Forelimb muscle (tissue), 1 donor: ENCODE measurements at regions not wholly inside any gene's neighbourhood (a gene's known extent, or its start where the extent isn't known, plus 50 kb on each side); places are given as distances from the start of the nearest gene placed in this dataset.
"Not testable (repeated sequence)": the region's sequence is repeated elsewhere in the genome, so short reads cannot be mapped to it uniquely, and the experiment has no call there.

Source experiments
- DNase-seq: peaks from one replicate; pipeline ENCODE4 v3.0.0-alpha.2; 2013; ENCODE audit warnings: low read depth

- DNase-seq, result no peak
Observed at GRCh38 chr20:11511821-11512220, 405.9 kb upstream of the BTBD3 start.

- DNase-seq, result not testable (repeated sequence)
Observed at GRCh38 chr20:11513241-11513745, 404.4 kb upstream of the BTBD3 start.

- DNase-seq, result no peak
Observed at GRCh38 chr20:11516448-11516847, 401.2 kb upstream of the BTBD3 start.

GRCh38 chr20:11520596-11520995 lies 397.1 kb upstream of the BTBD3 start:
- no peak for DNase-seq

GRCh38 chr20:11521476-11522365 lies 396.0 kb upstream of the BTBD3 start:
- DNase-seq, result no peak

- DNase-seq, result no peak
Observed at GRCh38 chr20:11522366-11522741, 395.3 kb upstream of the BTBD3 start.

GRCh38 chr20:11529047-11529446 lies 388.6 kb upstream of the BTBD3 start:
- DNase-seq, result no peak

- DNase-seq, result no peak
Observed at GRCh38 chr20:11537032-11537431, 380.7 kb upstream of the BTBD3 start.

- no peak for DNase-seq
Observed at GRCh38 chr20:11539450-11539849, 378.2 kb upstream of the BTBD3 start.

- no peak for DNase-seq
Observed at GRCh38 chr20:11540558-11540957, 377.1 kb upstream of the BTBD3 start.

- no peak for DNase-seq
Observed at GRCh38 chr20:11542645-11543044, 375.0 kb upstream of the BTBD3 start.

GRCh38 chr20:11544029-11544678 lies 373.5 kb upstream of the BTBD3 start:
- DNase-seq, result peak; percentile 60

GRCh38 chr20:11546939-11547338 lies 370.8 kb upstream of the BTBD3 start:
- DNase-seq, result no peak

- DNase-seq, result no peak
Observed at GRCh38 chr20:11549172-11550103, 368.3 kb upstream of the BTBD3 start.

- DNase-seq, result no peak
Observed at GRCh38 chr20:11550657-11551338, 366.9 kb upstream of the BTBD3 start.

- DNase-seq, result no peak
Observed at GRCh38 chr20:11551479-11551878, 366.2 kb upstream of the BTBD3 start.

- no peak for DNase-seq
Observed at GRCh38 chr20:11553603-11554002, 364.1 kb upstream of the BTBD3 start.

- no peak for DNase-seq
Observed at GRCh38 chr20:11555510-11555909, 362.2 kb upstream of the BTBD3 start.

GRCh38 chr20:11556410-11556809 lies 361.3 kb upstream of the BTBD3 start:
- no peak for DNase-seq

- DNase-seq, result no peak
Observed at GRCh38 chr20:11564491-11564890, 353.2 kb upstream of the BTBD3 start.

- DNase-seq, result no peak
Observed at GRCh38 chr20:11569163-11569562, 348.5 kb upstream of the BTBD3 start.
